ENCODE measurements at regions not wholly inside any gene's neighbourhood (a gene's known extent, or its start where the extent isn't known, plus 50 kb on each side); places are given as distances from the start of the nearest gene placed in this dataset.

DNA sequence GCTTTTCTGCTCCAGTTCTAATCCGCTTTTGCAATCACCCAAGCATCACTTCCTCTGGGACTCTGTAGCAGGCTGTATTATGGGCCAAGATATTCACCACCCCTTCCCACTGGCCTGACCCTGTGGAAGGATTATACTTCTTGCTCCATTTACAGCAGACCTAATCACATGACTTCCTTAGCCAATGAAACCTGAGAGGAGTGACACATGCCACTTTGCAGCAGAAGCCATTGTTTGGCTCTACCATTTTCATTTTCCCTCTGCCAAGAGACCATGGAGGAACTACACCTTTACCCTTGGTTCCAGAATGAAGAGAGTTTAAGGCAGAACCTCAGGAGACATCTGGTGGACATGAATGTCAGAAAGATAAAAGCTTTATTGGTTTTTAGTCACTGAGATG, 134.9 kb upstream of the HSD17B12 start:
- DNase-seq, result no peak

DNA sequence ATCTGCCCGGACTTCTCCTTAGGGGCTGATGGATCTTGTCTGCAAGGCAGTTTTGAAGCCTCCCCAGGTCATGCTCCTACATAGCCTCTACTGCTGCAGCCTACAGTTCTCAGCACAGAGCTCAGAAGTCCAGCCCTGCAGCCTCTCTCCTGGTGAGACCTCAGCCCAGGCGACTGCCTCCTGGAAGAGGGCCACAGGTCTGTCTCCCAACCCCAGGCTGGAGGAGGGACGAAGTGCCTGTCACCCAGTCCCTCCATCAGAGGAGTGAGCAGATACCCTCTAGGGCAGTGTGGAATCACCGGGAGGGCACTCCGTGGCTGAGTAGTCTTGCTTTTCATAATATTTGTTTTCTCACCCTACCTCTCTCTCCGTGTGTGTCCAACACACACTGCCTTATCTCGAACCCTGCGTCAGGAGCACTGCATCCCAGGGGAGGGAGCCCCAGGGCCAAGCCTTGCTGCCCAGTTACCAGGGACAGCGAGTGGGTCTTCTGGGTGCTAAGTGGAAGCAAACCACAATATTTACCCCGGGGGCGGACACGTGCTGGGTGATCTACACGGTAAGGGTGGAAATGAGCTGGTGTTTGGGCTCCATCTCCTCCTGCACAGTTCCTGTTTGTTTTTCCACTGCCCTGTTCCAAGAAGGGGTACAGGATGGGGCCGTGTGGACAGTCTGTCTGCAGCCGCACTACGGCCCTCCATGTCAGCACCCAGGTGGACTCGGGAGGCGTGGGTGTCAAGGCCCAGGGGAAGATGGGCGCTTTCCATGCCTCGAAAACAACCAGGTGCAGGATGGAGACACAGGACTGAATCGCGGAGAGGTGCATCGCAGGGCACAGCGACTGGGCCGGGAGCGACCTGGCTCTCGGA, 133.7 kb upstream of the HSD17B12 start:
- no peak for DNase-seq

DNA sequence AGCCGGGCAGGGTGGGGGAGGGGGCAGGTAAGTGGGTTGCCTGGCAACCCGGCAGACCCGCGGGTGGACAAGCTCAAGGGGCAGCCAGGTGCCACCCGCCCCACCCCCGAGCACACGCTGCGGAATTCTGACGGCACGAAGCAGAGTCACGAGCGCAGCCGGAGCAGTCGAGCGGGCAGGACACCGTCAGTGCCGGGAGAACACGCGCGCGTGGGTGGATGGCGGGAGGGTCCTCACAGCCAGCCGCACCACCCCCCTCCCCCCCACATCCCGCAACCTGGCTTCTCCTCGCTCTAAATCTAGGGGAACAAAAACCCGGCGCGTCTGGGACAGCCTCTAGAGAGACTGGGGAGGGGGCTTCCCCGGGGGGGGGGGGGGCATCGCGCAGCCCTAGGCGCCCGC, 133.1 kb upstream of the HSD17B12 start:
- DNase-seq, result no peak

DNA sequence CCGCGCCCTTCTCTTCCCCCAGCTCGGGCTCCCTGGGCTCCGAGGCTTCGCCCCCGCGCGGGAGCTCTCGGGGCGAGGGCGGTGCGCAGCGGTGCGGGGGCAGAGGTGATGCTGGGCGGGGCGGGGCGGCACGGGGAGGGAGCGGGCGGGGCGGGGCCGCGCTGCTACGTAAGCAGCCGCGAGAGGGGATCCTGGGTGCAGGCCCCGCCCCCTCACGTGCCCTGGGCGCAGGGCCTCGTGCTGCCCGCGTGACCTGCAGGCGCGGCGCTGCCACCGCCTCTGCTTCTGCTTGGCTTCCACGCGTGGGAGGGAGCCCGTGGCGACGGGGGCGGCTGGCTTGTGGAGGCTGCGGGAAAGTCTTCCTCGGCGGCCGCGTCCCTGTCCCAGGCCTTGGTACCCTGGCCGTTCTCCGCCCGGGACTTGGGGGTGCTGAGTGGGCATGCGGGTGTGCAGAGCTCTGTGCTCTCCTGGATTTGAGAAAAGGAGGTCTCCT, 132.6 kb upstream of the HSD17B12 start:
- DNase-seq, result no peak

DNA sequence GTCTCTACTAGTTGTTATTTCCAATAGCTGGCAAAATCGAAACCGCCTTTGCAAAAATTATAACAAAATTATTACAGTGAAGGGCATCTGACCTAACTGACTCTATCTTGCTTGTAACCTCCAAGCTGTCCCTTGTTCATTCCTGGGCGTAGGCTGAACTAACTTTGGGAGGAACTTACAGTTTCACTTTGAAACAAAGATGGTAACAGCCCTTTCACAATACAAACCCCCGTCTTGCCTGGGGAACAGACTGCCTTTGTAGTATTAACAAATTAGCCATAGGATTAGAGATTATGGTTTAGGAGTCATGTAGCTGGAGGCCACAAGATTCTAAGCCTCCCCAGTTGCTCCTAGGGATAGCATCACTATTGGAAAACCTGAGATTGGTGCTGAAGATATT, 131.6 kb upstream of the HSD17B12 start:
- no peak for DNase-seq

DNA sequence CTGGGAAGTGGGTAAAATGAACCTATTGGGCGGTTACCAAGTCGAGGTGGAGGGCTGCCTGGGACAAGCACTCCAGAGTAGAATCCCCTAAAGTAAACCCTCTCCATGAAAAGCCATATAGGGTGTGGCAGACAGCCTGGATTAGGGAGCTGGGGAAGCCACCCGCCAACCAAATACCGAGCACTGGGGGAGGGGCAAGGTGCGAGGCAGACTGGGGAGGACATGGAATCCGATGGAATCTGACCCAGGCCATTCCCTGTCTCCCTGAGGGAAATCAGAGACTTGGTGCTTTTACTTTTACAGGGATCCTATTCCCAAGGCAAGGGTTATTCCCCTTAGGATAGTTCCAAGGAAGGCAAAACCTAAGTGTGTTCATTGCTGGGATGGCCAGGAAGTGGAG, 130.9 kb upstream of the HSD17B12 start:
- DNase-seq, result no peak

DNA sequence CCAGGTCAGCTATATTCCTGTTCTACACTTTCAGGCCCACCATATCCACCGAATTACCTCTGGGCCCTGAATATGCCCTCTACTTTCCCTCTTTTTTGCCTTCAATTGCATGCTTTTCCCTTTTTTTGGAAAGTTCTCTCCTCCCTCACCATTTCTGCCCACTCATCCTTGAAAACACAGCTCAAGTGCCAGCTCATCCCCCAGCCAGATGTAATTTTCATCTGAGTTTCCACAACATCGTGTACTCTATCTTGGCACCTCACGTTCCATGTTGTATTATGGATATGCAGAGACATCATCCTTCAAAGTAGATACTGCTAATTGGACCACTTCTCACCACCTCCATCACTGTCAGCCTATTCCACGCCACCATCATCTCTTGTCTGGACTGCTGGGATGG, 129.8 kb upstream of the HSD17B12 start:
- no peak for DNase-seq

DNA sequence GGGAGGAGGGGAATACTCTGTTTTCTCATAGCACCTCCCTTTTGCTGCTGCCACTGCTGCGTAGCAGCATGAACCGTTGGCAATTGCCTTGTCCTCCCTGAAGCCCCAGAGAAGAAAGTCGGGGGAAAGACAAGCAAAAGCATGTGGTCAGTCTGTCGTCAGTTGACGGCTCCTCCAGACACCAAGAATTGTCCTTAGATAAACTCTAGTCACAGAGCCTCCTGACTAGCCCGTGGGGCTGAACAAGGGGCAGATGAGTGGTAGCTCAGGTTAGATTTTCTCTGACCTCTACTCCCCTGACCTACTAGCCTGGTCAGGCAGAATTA, 126.4 kb upstream of the HSD17B12 start:
- no peak for DNase-seq

DNA sequence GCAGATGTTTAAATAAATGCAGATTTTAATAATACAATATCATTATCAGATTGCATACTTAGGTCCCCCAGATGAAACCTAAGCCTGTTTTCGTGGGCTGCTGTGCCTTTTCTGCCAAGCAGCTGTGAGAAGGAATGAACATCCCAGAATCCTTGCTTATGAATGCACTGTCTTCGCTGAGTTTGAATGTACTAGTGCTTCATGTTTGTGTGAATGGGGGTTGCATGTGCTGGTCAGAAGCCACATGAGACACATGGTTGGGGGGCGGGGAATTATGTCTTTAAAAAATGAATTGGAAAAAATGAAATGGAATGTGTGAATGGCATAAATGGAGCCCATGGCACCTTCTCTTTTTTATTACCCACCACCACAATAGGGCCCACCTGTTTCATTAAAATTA, 125.4 kb upstream of the HSD17B12 start:
- DNase-seq, result no peak

DNA sequence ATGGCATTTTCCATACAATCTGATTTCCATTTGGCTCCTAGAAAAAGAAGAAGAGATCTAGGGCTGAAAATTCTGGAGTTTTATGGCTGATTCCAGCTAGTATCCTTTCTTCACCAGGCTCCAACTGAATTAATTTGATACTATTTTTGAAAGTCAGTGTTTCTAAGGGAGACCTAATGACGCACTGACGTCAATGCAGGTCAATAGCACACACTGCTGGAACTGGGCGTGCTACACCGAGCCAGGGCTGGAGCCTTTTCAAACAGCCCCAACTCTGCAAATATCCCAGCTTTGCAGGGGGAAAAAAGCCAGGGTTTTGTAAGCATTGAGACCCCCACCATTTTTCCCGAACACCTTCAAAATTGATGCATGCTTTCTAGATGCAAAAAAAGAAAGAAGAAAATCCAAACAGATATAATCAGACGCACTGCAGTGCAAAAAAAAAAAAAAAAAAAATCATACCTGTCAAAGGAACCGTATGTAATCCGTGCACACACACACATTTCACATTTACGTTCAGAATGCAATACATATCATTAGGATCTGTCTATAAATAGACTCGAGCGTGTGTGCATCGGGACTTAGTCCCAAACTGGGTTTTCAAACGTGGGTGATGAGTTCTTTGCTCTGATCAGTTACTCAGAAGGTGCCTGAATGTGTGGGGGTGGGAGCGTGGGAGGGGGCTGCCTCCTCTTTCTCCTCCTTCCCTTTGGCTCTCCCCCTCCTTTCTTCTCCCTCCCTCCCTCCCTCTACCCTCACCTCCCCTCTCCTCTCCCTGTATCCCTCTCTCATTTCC, 124.5 kb upstream of the HSD17B12 start:
- no peak for DNase-seq

DNA sequence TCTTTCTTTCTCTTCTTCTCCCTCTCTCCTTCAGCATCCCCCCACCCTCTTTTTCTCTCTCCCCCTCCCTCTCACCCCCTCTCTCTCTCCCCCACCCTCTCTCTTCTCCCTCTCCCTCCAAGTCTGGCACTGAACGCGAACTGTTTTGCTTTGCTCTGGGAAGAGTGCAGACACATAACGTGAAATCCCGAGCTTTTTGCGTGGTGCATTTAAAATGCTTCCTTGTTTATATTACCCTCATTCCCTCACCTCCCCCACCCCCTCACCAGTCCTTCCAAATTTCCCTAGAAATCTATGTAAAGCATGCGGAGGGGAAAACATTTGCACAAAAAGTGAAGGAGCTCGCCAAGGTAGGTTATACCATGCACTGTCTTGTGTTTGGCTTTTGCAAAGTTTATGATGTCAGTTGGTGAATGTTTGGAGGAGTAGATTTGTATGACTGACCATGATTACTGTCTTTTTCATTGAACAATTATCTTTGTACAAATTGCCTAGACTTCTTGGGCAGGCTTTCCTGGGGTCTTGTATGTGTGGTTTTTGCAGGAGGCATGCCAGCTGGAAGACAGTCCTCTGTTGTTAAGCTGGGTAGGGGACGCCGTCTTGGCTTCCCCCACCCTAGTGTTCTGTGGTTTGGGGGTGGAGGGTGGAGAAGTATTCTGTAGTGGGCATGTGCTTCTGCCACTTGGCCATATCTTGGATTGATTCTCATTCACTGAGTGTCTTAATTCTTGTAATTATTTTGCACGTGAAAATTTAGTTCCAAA, 123.7 kb upstream of the HSD17B12 start:
- no peak for DNase-seq

DNA sequence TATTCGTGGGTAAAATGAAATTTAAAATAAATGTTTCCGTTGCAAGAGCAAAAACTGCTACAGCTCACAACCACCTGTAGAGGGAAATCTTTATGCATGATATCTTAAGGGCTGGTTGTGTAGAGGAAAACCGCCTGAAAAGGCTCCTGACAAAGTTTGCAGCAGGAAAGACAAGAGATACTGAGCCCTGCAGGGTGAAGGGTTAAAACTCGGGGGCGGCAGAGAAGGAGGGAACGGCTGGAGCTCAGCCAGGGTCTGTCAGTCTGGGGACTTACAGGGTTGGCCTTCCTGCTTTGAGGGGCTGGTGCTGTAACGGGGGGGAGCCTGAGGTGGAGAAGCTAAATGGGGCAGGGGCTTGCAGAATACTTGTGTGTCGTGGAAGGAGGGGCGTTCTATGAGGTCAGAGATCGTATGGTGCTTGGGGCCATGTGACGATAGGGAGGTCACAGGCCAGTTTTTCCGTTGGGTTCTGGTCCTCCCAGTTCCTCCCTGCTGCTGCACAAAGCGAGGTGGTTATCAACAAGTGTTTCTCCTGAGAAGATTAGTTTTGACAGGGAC, 122.9 kb upstream of the HSD17B12 start:
- DNase-seq, result no peak

DNA sequence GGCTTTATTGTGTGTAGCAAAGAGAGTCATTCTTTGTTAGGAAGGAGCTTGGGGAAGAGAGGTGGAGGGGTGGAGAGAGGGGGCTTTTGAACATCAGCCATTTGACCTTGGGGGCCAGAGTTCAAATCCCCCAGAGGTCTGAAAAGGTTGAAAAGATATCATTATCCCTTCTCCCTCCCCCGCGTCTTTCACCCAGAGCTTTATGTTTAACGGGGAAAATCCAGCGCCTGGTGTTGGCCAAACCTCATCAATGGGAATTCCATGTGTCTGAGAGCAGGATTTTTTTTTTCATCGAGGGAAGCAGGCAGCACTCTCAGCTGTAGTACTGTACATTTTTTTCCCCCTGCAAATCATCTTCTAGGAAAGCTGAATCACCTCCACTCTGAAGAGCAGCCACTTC, 122.4 kb upstream of the HSD17B12 start:
- DNase-seq, result no peak

DNA sequence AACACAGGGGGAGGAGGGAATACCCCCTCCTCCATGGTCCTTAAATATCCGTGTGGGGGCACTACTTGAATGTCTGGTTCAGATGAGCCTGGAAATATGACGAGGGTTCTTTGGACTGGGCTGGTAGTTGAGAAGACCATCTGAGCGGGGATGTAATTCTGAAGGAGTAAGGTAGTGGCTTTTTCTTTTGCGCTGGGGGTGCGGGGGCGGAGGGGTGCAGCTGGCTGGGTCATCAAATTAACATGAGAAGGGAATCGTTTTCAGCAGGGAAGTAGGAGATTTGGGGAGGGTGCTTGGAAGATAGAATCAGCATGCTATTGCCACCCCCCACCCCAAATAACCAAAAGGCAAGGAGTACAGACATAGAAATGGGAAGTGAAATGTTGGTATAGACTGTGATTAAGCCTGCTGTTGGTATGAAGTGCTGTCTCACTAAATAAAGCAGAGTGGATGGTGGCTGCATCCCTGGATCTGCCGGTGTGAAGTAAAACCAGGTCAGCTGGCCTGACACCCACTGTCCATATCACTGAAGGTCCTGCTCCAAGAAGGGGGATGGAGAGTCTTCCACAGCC, 121.9 kb upstream of the HSD17B12 start:
- DNase-seq, result no peak

DNA sequence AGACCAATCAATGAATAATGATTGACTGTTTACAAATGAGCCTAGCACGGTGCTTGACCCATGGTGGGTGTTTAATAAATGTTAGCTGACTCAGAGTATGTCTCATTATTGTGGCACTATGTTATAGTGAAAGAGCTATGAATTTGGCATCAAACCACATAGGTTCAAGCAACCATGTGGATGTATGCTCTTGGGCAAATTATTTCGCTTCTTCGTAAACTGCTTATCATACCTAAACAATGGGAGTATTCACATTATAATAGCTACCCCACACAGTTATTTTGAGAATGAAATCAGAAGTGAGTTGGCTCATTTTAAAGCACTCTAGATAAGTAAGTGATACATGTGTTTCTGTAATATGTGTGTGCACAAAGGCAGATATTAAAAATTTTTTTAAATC, 118.7 kb upstream of the HSD17B12 start:
- DNase-seq, result no peak

DNA sequence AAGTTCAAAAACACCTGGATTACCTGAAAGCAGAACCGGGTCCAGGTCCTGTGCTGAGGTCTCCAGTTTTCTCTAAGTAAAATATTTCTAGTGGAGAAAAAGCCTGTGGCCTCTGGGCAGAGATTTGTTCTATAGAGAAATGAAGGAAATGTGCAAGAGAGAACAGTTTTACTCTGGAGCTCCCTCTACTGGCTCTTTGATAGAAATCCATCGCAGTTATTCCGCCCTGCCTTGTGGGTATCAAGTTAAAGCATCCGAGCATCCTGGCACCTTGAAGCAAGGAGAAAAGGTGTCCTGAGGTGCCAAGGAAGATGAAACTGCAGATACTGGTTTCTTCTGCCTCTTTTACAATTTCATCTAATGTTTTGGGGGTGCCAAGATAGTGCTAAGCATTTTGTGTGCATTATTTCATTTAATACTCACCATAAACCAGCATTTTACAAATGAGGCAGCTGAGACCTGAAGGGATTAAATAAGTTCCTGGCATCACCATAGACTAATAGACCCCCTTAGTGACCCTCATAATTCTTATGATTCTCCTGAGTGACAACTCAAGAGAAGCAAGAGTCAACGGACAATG, 113.1 kb upstream of the HSD17B12 start:
- DNase-seq, result peak; percentile 49

DNA sequence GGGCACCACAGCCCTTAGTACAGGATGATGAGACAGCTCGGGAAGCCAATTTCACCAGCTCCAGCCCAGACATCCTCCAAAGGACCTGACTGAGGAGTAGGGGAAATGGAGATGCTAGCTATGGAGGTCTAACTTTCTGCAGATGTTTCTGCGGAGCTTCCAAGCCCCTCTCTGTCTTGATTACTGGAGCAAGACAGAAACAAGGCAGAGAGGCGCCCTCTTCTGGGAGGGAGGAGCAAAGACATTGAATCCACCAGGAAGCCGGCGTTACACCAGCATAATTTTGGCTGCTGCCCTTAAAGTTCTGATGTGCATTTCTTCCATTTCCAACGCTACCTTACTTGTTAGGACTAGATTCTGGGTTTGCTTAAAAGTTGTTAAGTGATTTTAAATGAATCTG, 107.3 kb upstream of the HSD17B12 start:
- peak; percentile 13 for DNase-seq

DNA sequence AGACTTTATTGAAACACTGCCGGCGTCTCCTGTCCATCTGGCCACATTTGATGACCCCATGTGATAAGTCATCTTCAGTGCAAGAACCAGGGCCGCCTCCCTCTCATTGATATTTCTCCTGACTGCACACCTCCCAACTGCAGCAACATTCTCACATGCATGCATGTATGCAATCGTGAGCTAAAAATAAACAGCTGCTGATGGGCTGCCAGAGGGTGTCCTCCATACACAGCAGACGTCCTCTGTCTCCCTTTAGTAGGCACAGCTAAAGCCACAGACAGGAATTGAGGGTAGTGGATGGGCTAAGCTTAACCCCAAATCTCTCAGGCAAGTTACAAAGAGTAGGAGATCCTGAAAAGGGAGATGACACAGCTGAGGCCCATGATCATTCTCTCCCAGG, 106.7 kb upstream of the HSD17B12 start:
- DNase-seq, result no peak

DNA sequence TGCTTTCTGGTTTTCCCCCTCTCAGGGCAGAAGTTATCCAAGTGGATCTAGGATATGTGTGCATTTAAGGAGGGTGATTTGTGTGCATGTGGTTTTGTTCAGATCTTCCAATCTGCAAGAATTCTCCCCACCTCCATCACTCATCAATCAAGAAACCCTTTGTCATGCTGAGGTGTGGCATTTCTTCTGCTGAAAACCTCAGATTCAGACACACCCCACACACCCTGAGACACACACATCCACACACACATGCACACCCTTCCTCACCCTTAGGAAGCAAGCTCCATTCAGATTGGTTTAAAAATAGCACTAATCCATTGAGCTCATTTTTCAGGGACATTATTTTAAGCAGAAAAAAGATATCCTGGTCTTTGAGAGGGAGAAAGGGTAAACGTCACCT, 106.1 kb upstream of the HSD17B12 start:
- DNase-seq, result no peak

DNA sequence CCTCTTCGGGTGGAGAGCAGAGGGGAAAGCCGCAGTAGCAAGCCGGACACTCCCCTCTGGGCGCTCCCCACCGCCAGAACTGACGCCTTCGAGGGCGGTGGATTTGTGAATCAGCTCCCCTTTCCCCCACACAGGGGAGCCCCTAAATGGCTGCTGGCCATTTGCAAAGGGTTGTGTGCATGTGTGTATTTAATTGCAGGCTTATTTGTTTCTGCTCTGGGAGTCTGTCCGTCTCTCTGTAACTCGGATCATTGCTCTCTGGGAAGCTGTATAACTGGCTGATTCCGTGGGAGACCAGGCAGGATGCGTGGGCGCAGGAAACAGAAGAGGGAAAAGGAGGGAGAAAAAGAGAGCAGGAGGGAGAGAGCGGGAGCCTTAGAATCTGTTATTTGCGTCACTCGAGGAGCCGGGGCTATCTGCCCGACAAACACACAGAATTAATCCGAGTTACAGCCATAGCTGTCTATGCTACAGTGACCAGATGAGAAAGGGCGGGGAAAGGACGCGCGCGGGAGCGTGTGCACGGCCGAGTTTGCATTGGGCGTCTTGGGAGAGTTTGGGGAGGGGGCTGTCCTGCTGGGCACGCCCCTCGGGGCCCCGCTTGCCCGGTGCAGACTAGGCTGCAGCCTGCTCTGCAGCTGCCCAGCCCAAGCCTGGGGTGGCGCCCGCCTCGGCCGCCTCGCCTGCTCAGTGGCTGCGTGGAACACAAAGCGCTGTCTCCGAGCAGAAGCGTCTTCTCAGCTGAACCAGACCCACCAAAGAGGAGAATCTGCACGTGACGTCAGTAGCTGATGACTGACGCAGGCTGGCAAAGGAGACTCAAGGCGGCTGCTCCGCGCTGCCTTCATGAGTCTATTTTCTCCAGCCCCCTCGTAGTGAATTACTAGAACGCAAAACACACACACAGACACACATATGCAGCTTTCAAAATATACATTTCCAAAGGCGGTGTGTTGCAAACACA, 105.3 kb upstream of the HSD17B12 start:
- peak; percentile 51 for DNase-seq

DNA sequence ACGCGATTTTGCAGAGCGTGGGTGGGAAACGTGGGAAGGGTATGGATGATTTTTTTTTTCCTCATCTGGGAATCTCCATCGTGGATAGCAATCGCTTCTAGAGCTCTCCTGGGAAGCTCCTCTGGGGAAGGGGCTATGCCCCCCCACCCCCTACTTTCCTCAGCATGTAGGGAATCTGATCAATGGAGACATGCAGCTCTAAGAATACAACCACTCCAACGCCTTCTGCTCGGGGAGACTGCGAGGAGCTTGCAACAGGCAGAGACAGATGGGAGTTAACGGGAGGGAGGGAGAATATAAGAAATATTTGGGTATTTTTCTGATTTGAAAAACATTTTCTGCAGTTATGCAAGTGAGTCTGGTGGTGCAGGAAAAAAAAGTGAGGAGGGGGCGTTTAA, 104.6 kb upstream of the HSD17B12 start:
- no peak for DNase-seq

Measured in fibroblast of upper back skin (primary cell).